HepG2 (cell line): ENCODE measurements at regions not wholly inside any gene's neighbourhood (a gene's known extent, or its start where the extent isn't known, plus 50 kb on each side); places are given as distances from the start of the nearest gene placed in this dataset.

Experiments
- ATAC-seq: fragments of 200-7000 bp; cut with Tn5 transposase; 3 replicates; pipeline ENCODE4 v1.9.1; 2020; ENCODE audit warnings: mild to moderate bottlenecking, moderate library complexity
- BruUV-seq: library from RNA; stranded (reverse); fragments of 400-500 nt; replicated peaks from 2 replicates; lab custom pipeline; 2021; lab: Mats Ljungman, UMichigan
- CTCF ChIA-PET: fragments of 300-600 bp; formaldehyde crosslinking; extraction: SDS; loops from one replicate; lab custom pipeline; 2021; ENCODE audit warnings: low total read pairs, inconsistent platforms, low intra/inter-chr PET ratio; lab: Yijun Ruan, JAX
- POLR2A ChIA-PET: fragments of 350-600 bp; sonication (Branson Sonifier 250); formaldehyde crosslinking; loops from one replicate; lab custom pipeline; 2020; ENCODE audit warnings: antibody characterized with exemption, inconsistent platforms; lab: Yijun Ruan, JAX
- DNase-seq: peaks from one replicate; pipeline ENCODE4 v3.0.0-alpha.2; 2015; ENCODE audit warnings: low spot score
- FAIRE-seq: peaks from 3 replicates; lab custom pipeline; 2011; peaks lifted over from hg19 to GRCh38; lab: Jason Lieb, UNC
- H2AFZ ChIP-seq: one replicate; pipeline ENCODE4 v1.6.1; 2011; ENCODE audit warnings: low read length, inconsistent platforms
- H3K27ac ChIP-seq: fragments of 300-600 bp; 3 replicates; pipeline ENCODE4 v1.8.0; 2011; ENCODE audit warnings: mixed run types, mild to moderate bottlenecking, mixed read lengths, low read length, inconsistent platforms; ENCODE audit not compliant: insufficient read depth; ENCODE audit errors: extremely low read length
- H3K27me3 ChIP-seq, 2 experiments: fragments of 200-600 bp in 1 of 2; 2 replicates in 1 of 2; 3 replicates in 1 of 2; pipeline versions ENCODE4 v1.6.0 to v1.8.0; 2011; ENCODE audit warnings: low read length in 2 of 2, mild to moderate bottlenecking in 2 of 2, moderate library complexity in 2 of 2, inconsistent platforms in 1 of 2; ENCODE audit not compliant: insufficient read depth in 2 of 2, control insufficient read depth in 1 of 2
- H3K36me3 ChIP-seq, 2 experiments: fragments of 200-600 bp in 1 of 2; replicated peaks in 1 of 2; 2 replicates in 1 of 2; 3 replicates in 1 of 2; pipeline versions ENCODE4 v1.5.1 to v1.8.0; 2011; ENCODE audit warnings: low read length in 2 of 2, inconsistent platforms in 1 of 2; ENCODE audit not compliant: insufficient read depth in 2 of 2, control insufficient read depth in 1 of 2
- H3K4me1 ChIP-seq: 2 replicates; pipeline ENCODE4 v1.5.1; 2012; ENCODE audit warnings: low read length, inconsistent platforms; ENCODE audit not compliant: insufficient read depth
- H3K4me2 ChIP-seq: 2 replicates; pipeline ENCODE4 v1.6.0; 2011; ENCODE audit warnings: low read depth, low read length, inconsistent platforms
- H3K4me3 ChIP-seq, 3 experiments: fragments of 200-600 bp in 1 of 3; sonication (generic), shearing (Covaris generic) in 1 of 3; replicated peaks in 1 of 3; 2 replicates each; pipeline ENCODE4 v1.5.1; 2011 to 2016; ENCODE audit warnings: low read length in 3 of 3, inconsistent platforms in 2 of 3, low read depth in 2 of 3, mild to moderate bottlenecking in 2 of 3, control low read depth in 1 of 3, mixed read lengths in 1 of 3; ENCODE audit not compliant: insufficient read depth in 1 of 3
- H3K79me2 ChIP-seq: one replicate; pipeline ENCODE4 v1.6.1; 2011; ENCODE audit warnings: low read length, inconsistent platforms; ENCODE audit not compliant: insufficient read depth
- H3K9ac ChIP-seq: 2 replicates; pipeline ENCODE4 v1.6.0; 2011; ENCODE audit warnings: mild to moderate bottlenecking, low read depth, low read length, inconsistent platforms; ENCODE audit not compliant: insufficient read depth
- H3K9me3 ChIP-seq: 2 replicates; pipeline ENCODE4 v1.5.1; 2012; ENCODE audit warnings: mild to moderate bottlenecking, low read length
- H4K20me1 ChIP-seq: 2 replicates; pipeline ENCODE4 v1.6.0; 2011; ENCODE audit warnings: inconsistent platforms, mild to moderate bottlenecking, low read length, moderate library complexity; ENCODE audit not compliant: insufficient read depth
- AGO1 ChIP-seq: fragments of 200-400 bp; formaldehyde crosslinking; IDR thresholded peaks from 2 replicates; pipeline ENCODE4 v1.6.1; 2017; ENCODE audit warnings: mild to moderate bottlenecking, low read depth, low read length, moderate library complexity; ENCODE audit not compliant: poor library complexity, severe bottlenecking
- BRF2 ChIP-seq: sonication (generic); formaldehyde crosslinking; IDR thresholded peaks from 2 replicates; pipeline ENCODE4 v1.8.1; 2022; ENCODE audit warnings: mild to moderate bottlenecking, missing genetic modification reagents
- GMEB2 ChIP-seq: IDR thresholded peaks from 2 replicates; pipeline ENCODE4 v1.6.1; 2016; ENCODE audit warnings: missing biosample characterization, missing genetic modification reagents, low read depth
- GTF3A ChIP-seq: sonication (generic); formaldehyde crosslinking; conservative IDR thresholded peaks from 2 replicates; pipeline ENCODE4 v1.4.0; 2020; ENCODE audit warnings: mild to moderate bottlenecking, missing genetic modification reagents
- HDAC2 ChIP-seq: sonication (generic); formaldehyde crosslinking; IDR thresholded peaks from 2 replicates; pipeline ENCODE4 v1.4.0; 2020; ENCODE audit warnings: missing genetic modification reagents
- KLF6 ChIP-seq: IDR thresholded peaks from 2 replicates; pipeline ENCODE4 v1.8.0; 2016; ENCODE audit warnings: missing biosample characterization, missing genetic modification reagents
- MXI1 ChIP-seq: IDR thresholded peaks from 3 replicates; pipeline ENCODE4 v1.6.1; 2012; ENCODE audit warnings: low read depth, low read length, inconsistent platforms, borderline replicate concordance
- NFKB2 ChIP-seq: sonication (generic); formaldehyde crosslinking; IDR thresholded peaks from 2 replicates; pipeline ENCODE4 v1.4.0; 2020; ENCODE audit warnings: missing genetic modification reagents, borderline replicate concordance
- PAX8 ChIP-seq: sonication (generic); formaldehyde crosslinking; IDR thresholded peaks from 2 replicates; pipeline ENCODE4 v1.8.0; 2022; ENCODE audit warnings: mild to moderate bottlenecking, missing genetic modification reagents, borderline replicate concordance
- RBM39 ChIP-seq: fragments of 200-400 bp; formaldehyde crosslinking; IDR thresholded peaks from one replicate; pipeline ENCODE4 v1.6.1; 2018; ENCODE audit warnings: antibody characterized with exemption, mild to moderate bottlenecking, low read depth, low read length; ENCODE audit not compliant: poor library complexity, severe bottlenecking
- SAP130 ChIP-seq: IDR thresholded peaks from 2 replicates; pipeline ENCODE4 v1.6.1; 2016; ENCODE audit warnings: low read depth
- TEAD3 ChIP-seq: optimal IDR thresholded peaks from 2 replicates; pipeline ENCODE3; 2016; ENCODE audit warnings: borderline replicate concordance
- ZBTB39 ChIP-seq: sonication (generic); formaldehyde crosslinking; IDR thresholded peaks from 2 replicates; pipeline ENCODE4 v1.5.0; 2020; ENCODE audit warnings: missing genetic modification reagents
- ZFP36L2 ChIP-seq: sonication (generic); formaldehyde crosslinking; IDR thresholded peaks from 2 replicates; pipeline ENCODE4 v1.4.0; 2020; ENCODE audit warnings: missing genetic modification reagents
- ZMAT5 ChIP-seq: sonication (generic); formaldehyde crosslinking; IDR thresholded peaks from 2 replicates; pipeline ENCODE4 v1.5.0; 2020; ENCODE audit warnings: mild to moderate bottlenecking, low read depth, missing genetic modification reagents, borderline replicate concordance
- ZNF33B ChIP-seq: sonication (generic); formaldehyde crosslinking; IDR thresholded peaks from 2 replicates; pipeline ENCODE4 v1.5.1; 2020; ENCODE audit warnings: mild to moderate bottlenecking, missing genetic modification reagents
- ZNF564 ChIP-seq: sonication (generic); formaldehyde crosslinking; IDR thresholded peaks from 2 replicates; pipeline ENCODE4 v1.8.1; 2023; ENCODE audit warnings: mild to moderate bottlenecking, missing genetic modification reagents
- ZNF607 ChIP-seq: sonication (generic); formaldehyde crosslinking; IDR thresholded peaks from 2 replicates; pipeline ENCODE4 v1.5.1; 2020; ENCODE audit warnings: missing genetic modification reagents, mild to moderate bottlenecking, borderline replicate concordance
- ZNF713 ChIP-seq: sonication (generic); formaldehyde crosslinking; IDR thresholded peaks from 2 replicates; pipeline ENCODE4 v1.4.0; 2020; ENCODE audit warnings: mild to moderate bottlenecking, missing genetic modification reagents
- ZNF83 ChIP-seq: sonication (generic); formaldehyde crosslinking; IDR thresholded peaks from 2 replicates; pipeline ENCODE4 v1.4.0; 2020; ENCODE audit warnings: missing genetic modification reagents, mild to moderate bottlenecking, borderline replicate concordance
- WGBS: methylation state at CpG from one replicate; pipeline ENCODE4 v1.1.6; 2017; ENCODE audit warnings: low lambda C conversion rate; 5-methylcytosine and 5-hydroxymethylcytosine counted together
- in situ Hi-C: cut with HindIII; loops from 2 replicates; pipeline ENCODE4 v1.10.0; 2017; ENCODE audit warnings: low pct_unique_long_range_greater_than_20kb; ENCODE audit not compliant: extremely low pct_ligation_motif_present
- intact Hi-C: fragments of 100-400 bp; cut with micrococcal nuclease; formaldehyde crosslinking; loops from one replicate; pipeline ENCODE4 v1.10.0; 2022; ENCODE audit not compliant: unreplicated experiment

- TF ChIP-seq GMEB2 (CRISPR knock-in tag): no peak
- TF ChIP-seq PAX8 (CRISPR knock-in tag): no peak
- no peak for TF ChIP-seq ZNF713 (CRISPR knock-in tag)
- TF ChIP-seq KLF6 (CRISPR knock-in tag): no peak
- no peak for TF ChIP-seq ZNF33B
- TF ChIP-seq SAP130: no peak
- no peak for TF ChIP-seq RBM39
- no peak for TF ChIP-seq ZFP36L2 (CRISPR knock-in tag)
- no peak for TF ChIP-seq GTF3A (CRISPR knock-in tag)
- TF ChIP-seq HDAC2 (CRISPR knock-in tag): no peak
- no peak for TF ChIP-seq ZNF564 (CRISPR knock-in tag)
- TF ChIP-seq ZNF83: no peak
- no peak for TF ChIP-seq ZNF607 (CRISPR knock-in tag)
- TF ChIP-seq BRF2 (CRISPR knock-in tag): no peak
- no peak for TF ChIP-seq MXI1
- TF ChIP-seq ZBTB39 (CRISPR knock-in tag): no peak
- no peak for TF ChIP-seq ZMAT5
- no peak for TF ChIP-seq NFKB2
- no peak for TF ChIP-seq TEAD3
- no peak for TF ChIP-seq AGO1
- WGBS: 2% methylated on average over 5 of the region's 5 CpGs
- ChIA-PET POLR2A (no interaction called here), CTCF (no interaction called here)
- in situ Hi-C loops: no loop called here
- no peaks in the 10 kb centered on the region; a peak in 1 of 5 replicates for H3K27me3 ChIP-seq
- H3K9ac ChIP-seq: no peak overlapping the region
- BruUV-seq: no TSS peak
- H3K4me1 ChIP-seq: no peaks in the 10 kb centered on the region
- H3K4me2 ChIP-seq: no peak overlapping the region
- H3K4me3 ChIP-seq: no peak overlapping the region
- no peaks in the 10 kb centered on the region for H3K36me3 ChIP-seq
- FAIRE-seq (no peak), DNase-seq (no peak), ATAC-seq (no peak)
- no peaks in the 10 kb centered on the region for H3K9me3 ChIP-seq
- no peaks in the 10 kb centered on the region for H4K20me1 ChIP-seq
- no peak overlapping the region for H2AFZ ChIP-seq
- H3K79me2 ChIP-seq: no peaks in the 10 kb centered on the region
- intact Hi-C loops: no loop called here
- no peak overlapping the region for H3K27ac ChIP-seq
Measured at GRCh38 chr5:57862471-57862911, 379.9 kb upstream of the ACTBL2 start.
